Ishikawa (cell line): ENCODE measurements at regions not wholly inside any gene's neighbourhood (a gene's known extent, or its start where the extent isn't known, plus 50 kb on each side); places are given as distances from the start of the nearest gene placed in this dataset.

ENCODE experiments used
- CEBPB ChIP-seq: IDR thresholded peaks from 2 replicates; pipeline ENCODE4 v1.6.1; 2012
- CREB1 ChIP-seq: IDR thresholded peaks from 2 replicates; pipeline ENCODE4 v1.6.1; 2012; ENCODE audit warnings: low read depth
- EGR1 ChIP-seq: IDR thresholded peaks from 2 replicates; pipeline ENCODE4 v1.6.1; 2012
- EP300 ChIP-seq: IDR thresholded peaks from 2 replicates; pipeline ENCODE4 v1.6.1; 2012; ENCODE audit warnings: borderline replicate concordance
- FOXM1 ChIP-seq: IDR thresholded peaks from 2 replicates; pipeline ENCODE4 v1.6.1; 2012; ENCODE audit warnings: low read depth, borderline replicate concordance
- NFIC ChIP-seq: IDR thresholded peaks from 2 replicates; pipeline ENCODE4 v1.6.1; 2012
- RAD21 ChIP-seq: IDR thresholded peaks from 2 replicates; pipeline ENCODE4 v1.6.1; 2012; ENCODE audit warnings: low read depth
- TAF1 ChIP-seq: IDR thresholded peaks from 2 replicates; pipeline ENCODE4 v1.6.1; 2012; ENCODE audit warnings: low read depth, mild to moderate bottlenecking
- TCF12 ChIP-seq: IDR thresholded peaks from 2 replicates; pipeline ENCODE4 v1.6.1; 2012; ENCODE audit warnings: low read depth
- TEAD4 ChIP-seq: IDR thresholded peaks from 2 replicates; pipeline ENCODE4 v1.6.1; 2012
- YY1 ChIP-seq: IDR thresholded peaks from 2 replicates; pipeline ENCODE4 v1.6.1; 2012; ENCODE audit warnings: low read depth
- ZBTB7A ChIP-seq: IDR thresholded peaks from 2 replicates; pipeline ENCODE4 v1.6.1; 2012; ENCODE audit warnings: low read depth
- TF ChIP-seq, protein P1 (sequence below): IDR thresholded peaks from 2 replicates; pipeline ENCODE4 v1.6.1; 2012
- TF ChIP-seq, protein P2 (sequence below): IDR thresholded peaks from 2 replicates; pipeline ENCODE4 v1.6.1; 2012; ENCODE audit warnings: low read depth, mild to moderate bottlenecking
- TF ChIP-seq, protein P3 (sequence below): IDR thresholded peaks from 2 replicates; pipeline ENCODE4 v1.6.1; 2012

DNA sequence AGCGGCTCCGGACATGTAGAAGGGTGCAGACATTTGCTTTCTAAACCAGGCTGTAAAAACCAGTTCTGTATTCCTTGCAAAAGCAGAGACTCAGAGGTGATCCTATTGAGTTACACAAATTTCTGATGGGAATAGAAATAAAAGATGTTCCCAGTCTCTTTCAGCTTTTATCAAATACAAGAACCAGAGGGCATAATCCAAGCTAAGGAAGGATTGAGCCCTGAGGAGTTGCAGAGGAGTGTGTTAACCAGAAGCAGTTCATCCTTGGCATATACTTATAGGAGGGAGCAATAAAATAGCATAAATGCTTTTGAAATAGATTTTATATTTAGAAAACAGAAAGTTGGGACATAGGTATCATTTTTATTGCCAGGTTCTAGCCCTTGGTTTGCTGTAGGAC lies 75.3 kb downstream of the KIF4B start:
- TF ChIP-seq CEBPB = no peak
- TF ChIP-seq FOXM1 = no peak
- TF ChIP-seq, protein P1, sequence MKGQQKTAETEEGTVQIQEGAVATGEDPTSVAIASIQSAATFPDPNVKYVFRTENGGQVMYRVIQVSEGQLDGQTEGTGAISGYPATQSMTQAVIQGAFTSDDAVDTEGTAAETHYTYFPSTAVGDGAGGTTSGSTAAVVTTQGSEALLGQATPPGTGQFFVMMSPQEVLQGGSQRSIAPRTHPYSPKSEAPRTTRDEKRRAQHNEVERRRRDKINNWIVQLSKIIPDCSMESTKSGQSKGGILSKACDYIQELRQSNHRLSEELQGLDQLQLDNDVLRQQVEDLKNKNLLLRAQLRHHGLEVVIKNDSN = no peak
- TF ChIP-seq EP300 = no peak
- TF ChIP-seq ZBTB7A = no peak
- no peak for TF ChIP-seq TCF12
- TF ChIP-seq, protein P2, sequence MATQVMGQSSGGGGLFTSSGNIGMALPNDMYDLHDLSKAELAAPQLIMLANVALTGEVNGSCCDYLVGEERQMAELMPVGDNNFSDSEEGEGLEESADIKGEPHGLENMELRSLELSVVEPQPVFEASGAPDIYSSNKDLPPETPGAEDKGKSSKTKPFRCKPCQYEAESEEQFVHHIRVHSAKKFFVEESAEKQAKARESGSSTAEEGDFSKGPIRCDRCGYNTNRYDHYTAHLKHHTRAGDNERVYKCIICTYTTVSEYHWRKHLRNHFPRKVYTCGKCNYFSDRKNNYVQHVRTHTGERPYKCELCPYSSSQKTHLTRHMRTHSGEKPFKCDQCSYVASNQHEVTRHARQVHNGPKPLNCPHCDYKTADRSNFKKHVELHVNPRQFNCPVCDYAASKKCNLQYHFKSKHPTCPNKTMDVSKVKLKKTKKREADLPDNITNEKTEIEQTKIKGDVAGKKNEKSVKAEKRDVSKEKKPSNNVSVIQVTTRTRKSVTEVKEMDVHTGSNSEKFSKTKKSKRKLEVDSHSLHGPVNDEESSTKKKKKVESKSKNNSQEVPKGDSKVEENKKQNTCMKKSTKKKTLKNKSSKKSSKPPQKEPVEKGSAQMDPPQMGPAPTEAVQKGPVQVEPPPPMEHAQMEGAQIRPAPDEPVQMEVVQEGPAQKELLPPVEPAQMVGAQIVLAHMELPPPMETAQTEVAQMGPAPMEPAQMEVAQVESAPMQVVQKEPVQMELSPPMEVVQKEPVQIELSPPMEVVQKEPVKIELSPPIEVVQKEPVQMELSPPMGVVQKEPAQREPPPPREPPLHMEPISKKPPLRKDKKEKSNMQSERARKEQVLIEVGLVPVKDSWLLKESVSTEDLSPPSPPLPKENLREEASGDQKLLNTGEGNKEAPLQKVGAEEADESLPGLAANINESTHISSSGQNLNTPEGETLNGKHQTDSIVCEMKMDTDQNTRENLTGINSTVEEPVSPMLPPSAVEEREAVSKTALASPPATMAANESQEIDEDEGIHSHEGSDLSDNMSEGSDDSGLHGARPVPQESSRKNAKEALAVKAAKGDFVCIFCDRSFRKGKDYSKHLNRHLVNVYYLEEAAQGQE = no peak
- TF ChIP-seq RAD21 = no peak
- no peak for TF ChIP-seq CREB1
- no peak for TF ChIP-seq NFIC
- no peak for TF ChIP-seq TEAD4
- TF ChIP-seq TAF1 = no peak
- TF ChIP-seq YY1 = no peak
- no peak for TF ChIP-seq EGR1
- TF ChIP-seq, protein P3, sequence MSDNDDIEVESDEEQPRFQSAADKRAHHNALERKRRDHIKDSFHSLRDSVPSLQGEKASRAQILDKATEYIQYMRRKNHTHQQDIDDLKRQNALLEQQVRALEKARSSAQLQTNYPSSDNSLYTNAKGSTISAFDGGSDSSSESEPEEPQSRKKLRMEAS = no peak

DNA sequence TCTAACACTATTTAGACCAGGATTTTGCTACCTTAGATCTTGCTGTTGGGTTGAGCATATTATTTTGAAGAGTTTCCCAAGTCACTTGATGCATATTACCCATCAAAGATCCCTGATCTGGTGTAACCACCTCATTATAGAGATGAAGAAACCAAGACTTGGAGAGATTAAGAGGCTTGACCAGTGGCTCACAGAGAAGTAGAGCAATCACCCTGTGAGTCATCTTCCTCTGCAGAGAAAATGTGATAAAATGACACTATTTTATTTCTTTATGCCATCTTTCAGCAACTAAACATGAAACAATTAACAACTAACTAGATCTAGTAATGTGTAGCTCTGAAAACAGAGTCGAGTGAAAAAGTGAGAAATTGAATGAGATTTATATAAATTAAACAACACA lies 76.1 kb downstream of the KIF4B start:
- TF ChIP-seq NFIC (no peak), TEAD4 (no peak), CEBPB (no peak), RAD21 (no peak), EGR1 (no peak), FOXM1 (no peak), EP300 (no peak), YY1 (no peak), TCF12 (no peak), CREB1 (no peak), TAF1 (no peak), ZBTB7A (no peak)
- TF ChIP-seq, protein P1 = no peak
- TF ChIP-seq, protein P3 = no peak
- TF ChIP-seq, protein P2 = no peak

DNA sequence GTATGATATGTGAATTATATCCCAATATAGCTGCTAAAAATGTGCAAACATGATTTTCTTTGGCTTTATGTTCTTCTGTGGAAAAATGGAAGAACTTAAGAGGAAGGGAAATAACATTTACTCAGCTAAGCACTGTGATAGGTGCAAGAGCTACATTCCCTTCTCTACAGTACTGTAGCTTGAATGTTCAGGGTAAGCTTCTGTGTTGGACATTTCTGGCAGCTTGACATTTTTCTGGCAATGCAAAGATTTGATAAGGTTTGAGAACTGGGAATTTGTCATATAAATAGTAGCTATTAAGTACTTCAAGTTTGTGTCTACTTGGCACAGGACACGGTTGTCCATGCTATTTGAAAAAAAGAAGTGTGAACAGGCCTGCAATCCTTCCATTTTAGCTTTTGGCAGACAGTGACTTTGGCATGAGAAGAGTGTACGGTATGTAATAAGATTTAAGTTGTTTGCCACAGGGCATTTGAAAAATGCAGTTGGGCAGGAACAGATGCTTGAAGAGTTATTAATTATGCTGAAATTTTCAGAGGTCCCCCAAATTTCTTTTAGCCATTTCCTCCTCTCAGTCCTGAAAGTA lies 77.6 kb downstream of the KIF4B start:
- TF ChIP-seq, protein P2 = no peak
- no peak for TF ChIP-seq NFIC
- TF ChIP-seq CREB1 = no peak
- no peak for TF ChIP-seq CEBPB
- TF ChIP-seq EP300 = no peak
- no peak for TF ChIP-seq ZBTB7A
- no peak for TF ChIP-seq YY1
- TF ChIP-seq TEAD4 = no peak

DNA sequence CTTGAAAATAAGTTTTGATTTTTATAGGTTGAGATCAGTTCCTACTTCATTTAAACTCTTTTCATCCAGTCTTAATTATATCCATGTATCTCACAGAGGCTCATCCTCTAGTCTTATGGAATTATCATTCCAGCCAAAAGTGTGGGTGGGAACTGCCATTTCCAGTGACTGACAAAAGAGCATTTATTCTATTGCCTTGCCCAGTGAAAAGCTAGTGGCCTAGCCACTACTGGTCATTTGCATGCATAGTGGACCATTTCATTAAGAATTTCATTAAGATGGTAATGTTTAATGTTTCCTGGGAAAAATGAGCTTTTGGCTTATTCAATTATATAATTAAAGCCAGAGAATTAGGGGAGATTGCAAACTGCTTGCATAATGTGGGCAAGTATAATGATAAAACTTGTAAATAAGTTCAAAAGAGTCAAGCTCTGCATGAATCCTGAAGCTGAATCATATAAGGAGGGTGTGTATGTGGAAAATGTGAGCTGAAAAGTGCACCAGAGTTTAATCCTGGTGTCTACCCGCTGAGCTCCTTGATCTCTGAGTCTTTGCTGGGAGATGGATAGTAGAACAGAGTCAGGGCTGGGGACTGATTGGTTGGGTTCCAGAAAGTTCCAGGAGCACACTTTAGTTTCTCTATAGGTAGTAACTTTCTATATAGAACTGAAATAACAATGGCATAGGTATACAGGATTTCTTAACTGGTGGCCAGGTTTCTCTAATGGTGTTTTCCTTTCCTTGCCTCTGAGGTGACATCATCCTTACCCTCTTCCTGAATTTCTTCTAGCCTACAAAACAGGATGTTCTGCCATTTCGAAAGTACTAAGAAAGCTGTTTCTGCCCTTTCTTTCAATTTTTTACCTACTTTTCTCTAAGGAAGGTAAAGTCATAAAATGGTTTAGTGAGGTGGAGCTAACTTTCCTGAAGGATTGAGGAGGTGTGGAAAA lies 78.5 kb downstream of the KIF4B start:
- TF ChIP-seq TAF1 (no peak), EP300 (no peak), CREB1 (no peak), RAD21 (no peak), CEBPB (no peak), FOXM1 (no peak)
- TF ChIP-seq, protein P3 = no peak
